Bronchial epithelial cell (primary cell): ENCODE measurements at regions not wholly inside any gene's neighbourhood (a gene's known extent, or its start where the extent isn't known, plus 50 kb on each side); places are given as distances from the start of the nearest gene placed in this dataset.

Experiments used
- DNase-seq: peaks from one replicate; pipeline ENCODE4 v3.0.0-alpha.2; 2010; ENCODE audit warnings: low read depth
- FAIRE-seq: peaks from 2 replicates; lab custom pipeline; 2011; peaks lifted over from hg19 to GRCh38; lab: Jason Lieb, UNC
- H3K27me3 ChIP-seq: 2 replicates; pipeline ENCODE4 v1.5.1; 2011; ENCODE audit warnings: low read length; ENCODE audit not compliant: control insufficient read depth, insufficient read depth
- H3K36me3 ChIP-seq: 2 replicates; pipeline ENCODE4 v1.5.1; 2011; ENCODE audit warnings: low read length; ENCODE audit not compliant: control insufficient read depth, insufficient read depth
- H3K4me3 ChIP-seq: 2 replicates; pipeline ENCODE4 v1.5.1; 2011; ENCODE audit warnings: mild to moderate bottlenecking, low read depth, low read length, control low read depth
- CTCF ChIP-seq: IDR thresholded peaks from 2 replicates; pipeline ENCODE4 v1.5.1; 2011; ENCODE audit warnings: mild to moderate bottlenecking, moderate library complexity, low read length, control low read depth, inconsistent platforms; ENCODE audit not compliant: insufficient read depth, severe bottlenecking

- FAIRE-seq (no peak), DNase-seq (no peak)
- H3K36me3 ChIP-seq: no peaks in the 10 kb centered on the region
- no peaks in the 10 kb centered on the region for H3K27me3 ChIP-seq
- no peak overlapping the region for H3K4me3 ChIP-seq
- TF ChIP-seq CTCF: no peak
Observed at GRCh38 chr2:105473011-105473410, 74.2 kb upstream of the FHL2 start.

GRCh38 chr2:105470979-105471378, 72.1 kb upstream of the FHL2 start:
- H3K4me3 ChIP-seq: no peak overlapping the region
- no peaks in the 10 kb centered on the region for H3K36me3 ChIP-seq
- no peak for FAIRE-seq
- no peak for TF ChIP-seq CTCF
- no peak for DNase-seq
- no peaks in the 10 kb centered on the region for H3K27me3 ChIP-seq

- H3K4me3 ChIP-seq: no peak overlapping the region
- no peak for TF ChIP-seq CTCF
- H3K36me3 ChIP-seq: no peaks in the 10 kb centered on the region
- no peaks in the 10 kb centered on the region for H3K27me3 ChIP-seq
- FAIRE-seq (peak; percentile 81), DNase-seq (no peak)
Observed at GRCh38 chr2:105469781-105470180, 70.9 kb upstream of the FHL2 start.

- Histone ChIP-seq H3K27me3 (no peaks in the 10 kb centered on the region), H3K36me3 (no peaks in the 10 kb centered on the region), H3K4me3 (no peak overlapping the region)
- DNase-seq: no peak
- TF ChIP-seq CTCF: no peak
- no peak for FAIRE-seq
Observed at GRCh38 chr2:105468582-105469042, 69.8 kb upstream of the FHL2 start.

- Histone ChIP-seq H3K36me3 (no peaks in the 10 kb centered on the region), H3K4me3 (no peak overlapping the region), H3K27me3 (no peaks in the 10 kb centered on the region)
- no peak for TF ChIP-seq CTCF
- DNase-seq (no peak), FAIRE-seq (no peak)
Observed at GRCh38 chr2:105464325-105464724, 65.5 kb upstream of the FHL2 start.

- H3K4me3 ChIP-seq: no peak overlapping the region
- H3K27me3 ChIP-seq: no peaks in the 10 kb centered on the region
- TF ChIP-seq CTCF: no peak
- H3K36me3 ChIP-seq: no peaks in the 10 kb centered on the region
- FAIRE-seq: no peak
- no peak for DNase-seq
Observed at GRCh38 chr2:105460048-105460732, 61.3 kb upstream of the FHL2 start.
